ENCODE measurements at regions not wholly inside any gene's neighbourhood (a gene's known extent, or its start where the extent isn't known, plus 50 kb on each side); places are given as distances from the start of the nearest gene placed in this dataset.

DNA sequence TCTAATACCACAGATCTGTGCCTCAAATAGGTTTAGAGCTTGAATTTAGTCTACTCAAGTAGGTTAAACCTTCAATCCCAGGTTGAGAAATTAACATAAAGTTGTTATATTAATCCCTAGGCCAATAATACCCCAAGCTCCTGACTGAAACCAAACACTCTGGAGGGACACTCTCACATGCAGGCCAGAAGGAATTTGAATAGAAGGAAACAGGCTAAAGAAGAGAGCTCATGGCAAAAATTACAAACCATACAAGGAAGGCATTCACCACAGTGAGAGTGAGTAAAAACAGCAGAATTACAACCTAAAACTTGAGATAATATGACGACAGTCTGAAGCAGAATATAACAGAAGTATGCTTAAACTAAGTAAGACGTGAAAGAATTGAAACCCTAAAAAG, 76.1 kb upstream of the PDK4 start:
- no peak for TF ChIP-seq GLIS3 (CRISPR knock-in tag; IDR thresholded peaks at IDR 0.05)
- TF ChIP-seq PPARA (CRISPR knock-in tag; IDR thresholded peaks at IDR 0.05; ENCODE audit: borderline replicate concordance): no peak
